H1 (cell line): ENCODE measurements at regions not wholly inside any gene's neighbourhood (a gene's known extent, or its start where the extent isn't known, plus 50 kb on each side); places are given as distances from the start of the nearest gene placed in this dataset.

ENCODE experiments used
- CTCF ChIA-PET: fragments of 300-600 bp; sonication (Branson Sonifier 250); formaldehyde crosslinking; loops from one replicate; lab custom pipeline; 2021; ENCODE audit not compliant: partially characterized antibody; lab: Charles Lee
- POLR2A ChIA-PET: fragments of 300-600 bp; sonication (Branson Sonifier 250); formaldehyde crosslinking; loops from one replicate; lab custom pipeline; 2021; ENCODE audit warnings: inconsistent platforms; ENCODE audit not compliant: partially characterized antibody; lab: Charles Lee
- DNase-seq, 2 experiments: peaks; one replicate each; pipeline versions ENCODE4 v3.0.0 to v3.0.0-alpha.2; 2010 to 2022; ENCODE audit warnings: low spot score in 2 of 2, low read depth in 1 of 2, mixed read lengths in 1 of 2
- FAIRE-seq: peaks from 2 replicates; lab custom pipeline; 2011; peaks lifted over from hg19 to GRCh38; lab: Jason Lieb, UNC
- H2AFZ ChIP-seq: 2 replicates; pipeline ENCODE4 v1.8.1; 2012; ENCODE audit warnings: low read length, inconsistent platforms
- H2AK5ac ChIP-seq: 2 replicates; pipeline ENCODE4 v1.6.1; 2013; ENCODE audit warnings: low read depth, low read length
- H2BK120ac ChIP-seq: replicated peaks from 2 replicates; pipeline ENCODE3; 2013; ENCODE audit warnings: low read depth, low read length, inconsistent platforms
- H2BK12ac ChIP-seq: 2 replicates; pipeline ENCODE4 v1.6.1; 2013; ENCODE audit warnings: low read depth, low read length
- H2BK15ac ChIP-seq: 2 replicates; pipeline ENCODE4 v1.6.1; 2013; ENCODE audit warnings: low read length
- H2BK20ac ChIP-seq: 2 replicates; pipeline ENCODE4 v1.6.1; 2013; ENCODE audit warnings: low read length
- H2BK5ac ChIP-seq: 2 replicates; pipeline ENCODE4 v1.6.1; 2013; ENCODE audit warnings: low read depth, low read length
- H3K14ac ChIP-seq: 2 replicates; pipeline ENCODE4 v1.6.1; 2013; ENCODE audit warnings: inconsistent platforms; ENCODE audit not compliant: insufficient read length
- H3K18ac ChIP-seq: 2 replicates; pipeline ENCODE4 v1.6.1; 2013; ENCODE audit warnings: low read length; ENCODE audit errors: extremely low read depth
- H3K23ac ChIP-seq: 2 replicates; pipeline ENCODE4 v1.6.1; 2013; ENCODE audit warnings: inconsistent platforms; ENCODE audit not compliant: insufficient read length
- H3K23me2 ChIP-seq: 2 replicates; pipeline ENCODE4 v1.6.1; 2013; ENCODE audit warnings: low read depth, low read length
- H3K27ac ChIP-seq: 2 replicates; pipeline ENCODE4 v1.6.1; 2011; ENCODE audit warnings: low read depth, low read length, inconsistent platforms
- H3K27me3 ChIP-seq, 4 experiments: replicated peaks in 1 of 4; 1 replicate in 1 of 4; 2 replicates in 3 of 4; pipeline versions ENCODE4 v1.6.1 to v1.8.1; 2011 to 2013; ENCODE audit warnings: low read length in 3 of 4, mild to moderate bottlenecking in 3 of 4, inconsistent platforms in 2 of 4, mixed read lengths in 2 of 4, moderate library complexity in 1 of 4; ENCODE audit not compliant: control insufficient read depth in 3 of 4, insufficient read depth in 3 of 4; ENCODE audit errors: extremely low read depth in 1 of 4
- H3K36me3 ChIP-seq, 4 experiments: 2 replicates each; pipeline versions ENCODE4 v1.6.1 to v1.8.1; 2011 to 2013; ENCODE audit warnings: mild to moderate bottlenecking in 4 of 4, low read length in 3 of 4, moderate library complexity in 2 of 4, control low read depth in 1 of 4, inconsistent platforms in 1 of 4; ENCODE audit not compliant: insufficient read depth in 4 of 4, control insufficient read depth in 2 of 4
- H3K4ac ChIP-seq: replicated peaks from 2 replicates; pipeline ENCODE3; 2013; ENCODE audit warnings: low read length, low read depth, mixed read lengths, inconsistent platforms; ENCODE audit not compliant: insufficient read length
- H3K4me1 ChIP-seq, 4 experiments: replicated peaks in 1 of 4; 1 replicate in 1 of 4; 2 replicates in 3 of 4; pipeline versions ENCODE4 v1.6.1 to v1.8.1; 2011 to 2013; ENCODE audit warnings: low read length in 3 of 4, inconsistent platforms in 2 of 4, mixed read lengths in 1 of 4; ENCODE audit not compliant: insufficient read depth in 4 of 4, control insufficient read depth in 3 of 4
- H3K4me2 ChIP-seq, 2 experiments: 2 replicates each; pipeline versions ENCODE4 v1.6.1 to v1.8.1; 2011 to 2013; ENCODE audit warnings: low read depth in 2 of 2, low read length in 2 of 2, control low read depth in 1 of 2, inconsistent platforms in 1 of 2, mild to moderate bottlenecking in 1 of 2; ENCODE audit not compliant: insufficient read depth in 1 of 2
- H3K4me3 ChIP-seq, 4 experiments: fragments of 200-600, 300-600 bp in 1 of 4; sonication (generic), shearing (Covaris generic), sonication (Bioruptor Twin) in 1 of 4; 2 replicates each; pipeline versions ENCODE4 v1.5.1 to v1.8.1; 2011 to 2016; ENCODE audit warnings: low read length in 4 of 4, low read depth in 3 of 4, control low read depth in 2 of 4, inconsistent platforms in 2 of 4, mild to moderate bottlenecking in 2 of 4, mixed read lengths in 1 of 4, moderate library complexity in 1 of 4; ENCODE audit not compliant: insufficient read depth in 2 of 4; ENCODE audit errors: extremely low read depth in 1 of 4
- H3K56ac ChIP-seq: replicated peaks from 2 replicates; pipeline ENCODE3; 2013; ENCODE audit warnings: low read depth, mild to moderate bottlenecking, mixed read lengths, low read length, inconsistent platforms; ENCODE audit not compliant: insufficient read length
- H3K79me1 ChIP-seq: 2 replicates; pipeline ENCODE4 v1.6.1; 2013; ENCODE audit warnings: low read depth, low read length, control low read depth
- H3K79me2 ChIP-seq, 2 experiments: 2 replicates each; pipeline versions ENCODE4 v1.6.1 to v1.8.1; 2012 to 2013; ENCODE audit warnings: low read length in 2 of 2, mild to moderate bottlenecking in 2 of 2, inconsistent platforms in 1 of 2; ENCODE audit not compliant: insufficient read depth in 2 of 2, control insufficient read depth in 1 of 2
- H3K9ac ChIP-seq, 4 experiments: replicated peaks in 1 of 4; 1 replicate in 1 of 4; 2 replicates in 3 of 4; pipeline versions ENCODE4 v1.6.1 to v1.8.1; 2011 to 2013; ENCODE audit warnings: low read depth in 3 of 4, low read length in 3 of 4, control low read depth in 2 of 4, mild to moderate bottlenecking in 2 of 4, moderate library complexity in 2 of 4, inconsistent platforms in 1 of 4; ENCODE audit errors: extremely low read depth in 1 of 4
- H3K9me3 ChIP-seq, 2 experiments: 2 replicates each; pipeline versions ENCODE4 v1.6.1 to v1.8.1; 2012 to 2013; ENCODE audit warnings: mild to moderate bottlenecking in 2 of 2, moderate library complexity in 2 of 2, control low read depth in 1 of 2, inconsistent platforms in 1 of 2, low read depth in 1 of 2, low read length in 1 of 2, mixed read lengths in 1 of 2; ENCODE audit not compliant: insufficient read depth in 2 of 2
- H4K20me1 ChIP-seq, 2 experiments: replicated peaks in 1 of 2; 2 replicates each; pipeline versions ENCODE3 to v1.8.1; 2011 to 2013; ENCODE audit warnings: inconsistent platforms in 2 of 2, low read length in 2 of 2, mild to moderate bottlenecking in 1 of 2; ENCODE audit not compliant: insufficient read depth in 2 of 2, control insufficient read depth in 1 of 2
- H4K5ac ChIP-seq: 2 replicates; pipeline ENCODE4 v1.6.1; 2013; ENCODE audit warnings: low read length, low read depth, mixed read lengths, inconsistent platforms; ENCODE audit not compliant: insufficient read length
- H4K8ac ChIP-seq: 2 replicates; pipeline ENCODE4 v1.8.0; 2013; ENCODE audit warnings: mild to moderate bottlenecking, moderate library complexity, low read length, inconsistent platforms; ENCODE audit not compliant: insufficient read depth; ENCODE audit errors: extremely low read depth
- H4K91ac ChIP-seq: replicated peaks from 2 replicates; pipeline ENCODE3; 2013; ENCODE audit warnings: low read length, mixed read lengths, inconsistent platforms; ENCODE audit not compliant: insufficient read length
- ASH2L ChIP-seq: fragments of 200-600, 300-600 bp; sonication (generic); IDR thresholded peaks from one replicate; pipeline ENCODE4 v1.7.1; 2017; ENCODE audit warnings: low read length
- BACH1 ChIP-seq: IDR thresholded peaks from 2 replicates; pipeline ENCODE4 v1.6.1; 2012; ENCODE audit warnings: low read length, improper control_type of control experiment
- BCL11A ChIP-seq, 2 experiments: IDR thresholded peaks; one replicate each; pipeline ENCODE4 v1.6.1; 2011; ENCODE audit warnings: low read depth in 2 of 2, low read length in 2 of 2, mild to moderate bottlenecking in 2 of 2
- CBX5 ChIP-seq: fragments of 300-800, 300-1000 bp; sonication (generic); IDR thresholded peaks from 2 replicates; pipeline ENCODE4 v1.7.1; 2016; ENCODE audit warnings: antibody characterized with exemption, low read length, low read depth
- CREB1 ChIP-seq: IDR thresholded peaks from 2 replicates; pipeline ENCODE4 v1.6.1; 2012; ENCODE audit warnings: inconsistent platforms
- CTCF ChIP-seq, 3 experiments: IDR thresholded peaks; 1 replicate in 2 of 3; 2 replicates in 1 of 3; pipeline versions ENCODE4 v1.5.1 to v1.6.1; 2011; ENCODE audit warnings: low read length in 3 of 3, mild to moderate bottlenecking in 3 of 3, inconsistent platforms in 2 of 3, low read depth in 1 of 3, moderate library complexity in 1 of 3; ENCODE audit not compliant: insufficient read depth in 1 of 3; ENCODE audit errors: control extremely low read depth in 1 of 3
- NRF1 ChIP-seq: IDR thresholded peaks from 2 replicates; pipeline ENCODE4 v1.6.1; 2011; ENCODE audit warnings: mild to moderate bottlenecking, low read depth, low read length, improper control_type of control experiment
- POLR2A ChIP-seq, 2 experiments: IDR thresholded peaks; 1 replicate in 1 of 2; 2 replicates in 1 of 2; pipeline ENCODE4 v1.6.1; 2011; ENCODE audit warnings: low read depth in 2 of 2, low read length in 2 of 2, mild to moderate bottlenecking in 2 of 2; ENCODE audit errors: control extremely low read depth in 1 of 2
- RBBP5 ChIP-seq: IDR thresholded peaks from 2 replicates; pipeline ENCODE4 v1.7.1; 2012; ENCODE audit warnings: low read depth, mild to moderate bottlenecking, inconsistent platforms, low read length, moderate library complexity, borderline replicate concordance
- RXRA ChIP-seq: IDR thresholded peaks from 2 replicates; pipeline ENCODE4 v1.6.1; 2011; ENCODE audit warnings: low read depth, mild to moderate bottlenecking, low read length, moderate library complexity; ENCODE audit not compliant: insufficient read depth
- SIX5 ChIP-seq: IDR thresholded peaks from 2 replicates; pipeline ENCODE4 v1.6.1; 2011; ENCODE audit warnings: mild to moderate bottlenecking, low read depth, low read length
- TAF1 ChIP-seq: IDR thresholded peaks from 2 replicates; pipeline ENCODE4 v1.6.1; 2011; ENCODE audit warnings: mild to moderate bottlenecking, low read depth, low read length
- YY1 ChIP-seq: IDR thresholded peaks from 2 replicates; pipeline ENCODE4 v1.6.1; 2011; ENCODE audit warnings: low read depth, mild to moderate bottlenecking, low read length
- WGBS, 2 experiments: shearing (Covaris generic) in 1 of 2; methylation state at CpG; one replicate each; pipeline versions ENCODE4 v1.1.6 to v1.1.7; 2013 to 2015; ENCODE audit warnings: low lambda C conversion rate in 2 of 2, mixed read lengths in 2 of 2, inconsistent platforms in 1 of 2, low coverage in 1 of 2, missing lambda C conversion rate in 1 of 2; ENCODE audit not compliant: insufficient replicate concordance in 2 of 2, insufficient coverage in 1 of 2, insufficient read length in 1 of 2; ENCODE audit errors: extremely low coverage in 1 of 2, missing lambda C conversion rate in 1 of 2; 5-methylcytosine and 5-hydroxymethylcytosine counted together

- H3K36me3 ChIP-seq, result no peaks in the 10 kb centered on the region
- peaks cover 0 to 2% (median 0%) of the 10 kb centered on the region in 4 experiments; a peak in 1 of 7 replicates for H3K4me1 ChIP-seq
- no peaks in the 10 kb centered on the region for H3K23me2 ChIP-seq
- H4K8ac ChIP-seq, result no peak overlapping the region; the same call in 1 of the 2 replicates
- H2BK15ac ChIP-seq, result no peak overlapping the region
- no peaks in the 10 kb centered on the region for H3K9me3 ChIP-seq
- no peak overlapping the region for H3K9ac ChIP-seq
- no peak overlapping the region for H3K27ac ChIP-seq
- POLR2A ChIA-PET, result no interaction called here
- DNase-seq (no peak), FAIRE-seq (no peak)
- no peak overlapping the region for H4K91ac ChIP-seq
- no peak overlapping the region for H3K4ac ChIP-seq
- no peaks in the 10 kb centered on the region for H3K79me2 ChIP-seq
- H2BK5ac ChIP-seq, result no peak overlapping the region
- no peak overlapping the region for H2AFZ ChIP-seq
- H2BK120ac ChIP-seq, result no peak overlapping the region
- H3K4me2 ChIP-seq, result no peak overlapping the region
- H4K20me1 ChIP-seq, result no peaks in the 10 kb centered on the region
- CTCF ChIA-PET, result interaction anchor here (0.6 to 2.4 kb wide), 5 partner anchors 11 to 452 kb away, joined by 3 to 7 read pairs (median 3); no protein-coding TSS in a partner anchor
- H2AK5ac ChIP-seq, result no peak overlapping the region
- no peak overlapping the region for H2BK12ac ChIP-seq
- no peak overlapping the region for H3K23ac ChIP-seq
- H3K14ac ChIP-seq, result no peak overlapping the region
- no peak overlapping the region for H2BK20ac ChIP-seq
- H3K79me1 ChIP-seq, result no peaks in the 10 kb centered on the region
- H3K18ac ChIP-seq, result no peak overlapping the region
- 87% methylated on average over 4 of the region's 7 CpGs; no CpG with 5 or more reads in 1 of the 2 experiments for whole genome bisulfite sequencing, 2 experiments
- H3K4me3 ChIP-seq, result no peak overlapping the region
- no peak overlapping the region for H3K56ac ChIP-seq
- H3K27me3 ChIP-seq, result no peaks in the 10 kb centered on the region; a peak in 1 of 7 replicates
- no peak overlapping the region for H4K5ac ChIP-seq
- TF ChIP-seq RBBP5 (no peak), CREB1 (no peak), BCL11A (IDR thresholded peaks at IDR 0.05; ENCODE audit: low read depth in 2 of 2, low read length in 2 of 2) (no peak), BACH1 (no peak), RXRA (no peak), SIX5 (no peak), YY1 (no peak), ASH2L (no peak), POLR2A (IDR thresholded peaks at IDR 0.05; ENCODE audit: control extremely low read depth in 1 of 2, low read depth in 2 of 2, low read length in 2 of 2) (no peak), CTCF (IDR thresholded peaks at IDR 0.05; ENCODE audit: control extremely low read depth in 1 of 3, insufficient read depth in 1 of 3, low read depth in 1 of 3, low read length in 3 of 3) (no peak), TAF1 (no peak), NRF1 (no peak), CBX5 (no peak)
These were observed 66.4 kb downstream of the MCFD2 start for GRCh38 chr2:46849046-46849715.
